ENCODE measurements at regions not wholly inside any gene's neighbourhood (a gene's known extent, or its start where the extent isn't known, plus 50 kb on each side); places are given as distances from the start of the nearest gene placed in this dataset.

- H3K79me2 ChIP-seq (ENCODE audit: control insufficient read depth, insufficient read depth, low read length): no peaks in the 10 kb centered on the region
- ATAC-seq (no peak), DNase-seq (ENCODE audit: extremely low read depth in 1 of 4, low spot score in 3 of 4) (no peak), FAIRE-seq (no peak)
- ChIA-PET POLR2A (no interaction called here), CTCF (ENCODE audit: low intra/inter-chr PET ratio) (no interaction called here)
- no peak overlapping the region for H3K27ac ChIP-seq (ENCODE audit: extremely low read depth, low read depth, low read length)
- no TSS peak for BruUV-seq (replicated peaks)
- no peaks in the 10 kb centered on the region for H3K9me1 ChIP-seq (ENCODE audit: control insufficient read depth, insufficient read depth, low read length)
- no peaks in the 10 kb centered on the region for H3K27me3 ChIP-seq (ENCODE audit: control insufficient read depth in 2 of 2, insufficient read depth in 2 of 2, low read length in 2 of 2)
- no peaks in the 10 kb centered on the region for H3K4me1 ChIP-seq (replicated peaks in 1 of 2; ENCODE audit: control insufficient read depth in 2 of 2, insufficient read depth in 2 of 2, low read length in 2 of 2)
- in situ Hi-C loops (cut with MboI) (no loop called here), intact Hi-C loops (cut with micrococcal nuclease) (loop anchor here (2.0 kb wide), 1 partner anchor 75 kb away; no protein-coding TSS in a partner anchor)
- no peaks in the 10 kb centered on the region for H3K9me3 ChIP-seq (replicated peaks; ENCODE audit: control insufficient read depth, insufficient read depth, low read depth, low read length)
- H3K9ac ChIP-seq (ENCODE audit: insufficient read depth in 1 of 2, low read depth in 2 of 2, low read length in 2 of 2): no peak overlapping the region
- no peaks in the 10 kb centered on the region for H4K20me1 ChIP-seq (replicated peaks; ENCODE audit: control insufficient read depth, insufficient read depth, low read length)
- H3K4me3 ChIP-seq: no peak overlapping the region
- H2AFZ ChIP-seq (ENCODE audit: low read depth, low read length): no peak overlapping the region
- TF ChIP-seq SMARCC2 (IDR thresholded peaks at IDR 0.05; ENCODE audit: low read depth) (no peak), SMAD4 (CRISPR knock-in tag; conservative IDR thresholded peaks at IDR 0.05) (no peak), BRD4 (IDR thresholded peaks at IDR 0.05) (no peak), ILF3 (IDR thresholded peaks at IDR 0.05; ENCODE audit: borderline replicate concordance) (no peak), KLF16 (IDR thresholded peaks at IDR 0.05) (no peak), MITF (IDR thresholded peaks at IDR 0.05) (no peak), NR0B1 (IDR thresholded peaks at IDR 0.05; ENCODE audit: partially characterized antibody) (no peak), FUS (optimal IDR thresholded peaks at IDR 0.05; ENCODE audit: low read depth, low read length) (no peak), POLR2H (tag; IDR thresholded peaks at IDR 0.05; ENCODE audit: low read depth) (no peak), E2F5 (CRISPR knock-in tag; IDR thresholded peaks at IDR 0.05) (no peak), JUNB (CRISPR knock-in tag; conservative IDR thresholded peaks at IDR 0.05) (no peak), ZNF217 (CRISPR knock-in tag; IDR thresholded peaks at IDR 0.05) (no peak)
- no peaks in the 10 kb centered on the region for H3K36me3 ChIP-seq (ENCODE audit: control insufficient read depth, insufficient read depth, low read length)
- 5% methylated on average over 2 of the region's 2 CpGs for WGBS (ENCODE audit: insufficient coverage, low coverage, missing lambda C conversion rate)
- no peak overlapping the region for H3K4me2 ChIP-seq (ENCODE audit: insufficient read depth, low read length)
Observed at GRCh38 chr21:20445971-20446370, 552.2 kb upstream of the NCAM2 start.

All from K562 (cell line).